Mucosa of descending colon (tissue), 3 donors: ENCODE measurements at regions not wholly inside any gene's neighbourhood (a gene's known extent, or its start where the extent isn't known, plus 50 kb on each side); places are given as distances from the start of the nearest gene placed in this dataset.

ENCODE experiments used
- ATAC-seq: fragments of 200-7000 bp; cut with Tn5 transposase; one replicate; pipeline ENCODE4 v1.9.1; 2020; ENCODE audit warnings: mild to moderate bottlenecking, moderate library complexity
- DNase-seq, 3 donors: peaks; one replicate each; pipeline ENCODE4 v3.0.0-alpha.2; 2020
- H3K36me3 ChIP-seq: fragments of 200-600 bp; one replicate; pipeline ENCODE4 v1.8.0; 2021; ENCODE audit warnings: low read depth, mild to moderate bottlenecking
- H3K4me1 ChIP-seq: fragments of 200-600 bp; one replicate; pipeline ENCODE4 v1.8.0; 2021; ENCODE audit warnings: low read depth, mild to moderate bottlenecking
- H3K4me3 ChIP-seq: fragments of 200-600 bp; one replicate; pipeline ENCODE4 v1.8.0; 2021; ENCODE audit warnings: mild to moderate bottlenecking
- H3K9me3 ChIP-seq: fragments of 200-600 bp; one replicate; pipeline ENCODE4 v1.8.0; 2021; ENCODE audit warnings: mild to moderate bottlenecking
- CTCF ChIP-seq: fragments of 200-600 bp; IDR thresholded peaks from one replicate; pipeline ENCODE4 v1.8.0; 2022; ENCODE audit warnings: antibody characterized with exemption, mild to moderate bottlenecking
- intact Hi-C, 2 donors: fragments of 100-400 bp; cut with DNase I in 1 of 2; cut with micrococcal nuclease in 1 of 2; formaldehyde crosslinking; loops; one replicate each; pipeline versions ENCODE4 v1.11.0 to v1.11.1; 2022; cut with DNase I, micrococcal nuclease
- donor health status: DM: no; HTN: no; CAD: no; lungs with moderate emphysema.
- donor health status: DM: no; HTN: no; CAD: no.
- donor health status: DM: no; HTN: yes; CAD: no.

- intact Hi-C loops, result no loop called here
- DNase-seq (no peak), ATAC-seq (no peak)
- TF ChIP-seq CTCF, result no peak
- H3K9me3 ChIP-seq, result no peaks in the 10 kb centered on the region
- H3K4me1 ChIP-seq, result no peaks in the 10 kb centered on the region
- H3K36me3 ChIP-seq, result no peaks in the 10 kb centered on the region
- H3K4me3 ChIP-seq, result no peak overlapping the region
These were observed 140.5 kb upstream of the PLET1 start for GRCh38 chr11:112401036-112401769.

DNA sequence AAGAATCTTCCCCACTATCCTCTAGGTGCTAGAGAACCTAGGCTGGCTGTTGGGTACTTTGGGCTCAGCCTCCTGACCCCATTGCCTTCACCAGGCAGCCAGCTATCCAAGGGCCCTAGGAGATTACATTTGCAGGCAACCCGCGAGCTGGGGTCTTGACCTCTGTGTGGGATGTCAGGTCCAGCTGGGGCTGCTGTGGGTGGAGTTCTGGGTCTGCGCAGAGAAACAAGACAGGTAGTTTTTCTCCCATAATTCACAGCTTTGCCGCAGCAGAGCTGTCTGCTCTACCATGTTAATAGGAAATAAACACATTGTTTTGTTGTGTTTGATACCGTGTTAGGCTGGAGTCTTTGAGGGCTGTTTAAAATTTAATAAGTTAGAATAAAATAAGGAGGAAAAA, 142.8 kb upstream of the PLET1 start:
- DNase-seq (no peak), ATAC-seq (no peak)
- intact Hi-C loops, result no loop called here
- Histone ChIP-seq H3K4me3 (no peak overlapping the region), H3K36me3 (no peaks in the 10 kb centered on the region), H3K4me1 (no peaks in the 10 kb centered on the region), H3K9me3 (no peaks in the 10 kb centered on the region)
- no peak for TF ChIP-seq CTCF

GRCh38 chr11:112404112-112404511, 143.5 kb upstream of the PLET1 start:
- H3K36me3 ChIP-seq, result no peaks in the 10 kb centered on the region
- TF ChIP-seq CTCF, result no peak
- intact Hi-C loops, result no loop called here

DNA sequence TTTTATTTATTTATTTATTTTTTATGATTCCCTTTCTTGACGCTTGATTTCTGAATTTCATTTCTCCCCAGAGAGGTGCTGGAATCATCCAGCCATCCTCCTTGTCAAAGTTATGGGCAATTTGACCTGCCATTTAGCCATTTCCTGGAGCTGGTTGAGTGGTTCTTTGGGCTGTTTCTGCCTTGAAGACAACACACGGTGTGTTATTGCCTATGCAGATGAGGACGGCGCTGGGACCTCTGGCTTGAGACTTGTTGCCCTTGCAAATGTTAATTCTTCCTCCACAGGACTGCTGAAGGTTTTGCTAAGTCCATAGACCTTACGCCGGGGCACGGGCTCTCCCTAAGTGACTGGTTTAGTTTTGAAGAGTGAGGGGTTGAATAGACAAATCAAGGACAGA, 147.9 kb upstream of the PLET1 start:
- Histone ChIP-seq H3K4me1 (no peaks in the 10 kb centered on the region), H3K9me3 (no peaks in the 10 kb centered on the region), H3K4me3 (no peak overlapping the region), H3K36me3 (no peaks in the 10 kb centered on the region)
- ATAC-seq (no peak), DNase-seq (no peak)
- intact Hi-C loops, result no loop called here
- no peak for TF ChIP-seq CTCF

More at GRCh38 chr11:112404112-112404511, 143.5 kb upstream of the PLET1 start:
- Histone ChIP-seq H3K4me3 (no peak overlapping the region), H3K9me3 (no peaks in the 10 kb centered on the region), H3K4me1 (no peaks in the 10 kb centered on the region)
- DNase-seq, result no peak
- no peak for ATAC-seq

GRCh38 chr11:112410325-112410724, 149.7 kb upstream of the PLET1 start:
- TF ChIP-seq CTCF, result no peak
- Histone ChIP-seq H3K36me3 (no peaks in the 10 kb centered on the region), H3K9me3 (no peaks in the 10 kb centered on the region), H3K4me3 (no peak overlapping the region), H3K4me1 (no peaks in the 10 kb centered on the region)
- DNase-seq (no peak), ATAC-seq (no peak)
- intact Hi-C loops, result no loop called here

GRCh38 chr11:112412383-112412782, 151.7 kb upstream of the PLET1 start:
- H3K4me1 ChIP-seq, result no peaks in the 10 kb centered on the region
- DNase-seq (no peak), ATAC-seq (no peak)
- intact Hi-C loops, result no loop called here
- no peaks in the 10 kb centered on the region for H3K9me3 ChIP-seq
- no peaks in the 10 kb centered on the region for H3K36me3 ChIP-seq
- no peak overlapping the region for H3K4me3 ChIP-seq
- TF ChIP-seq CTCF, result no peak
